ENCODE measurements at regions not wholly inside any gene's neighbourhood (a gene's known extent, or its start where the extent isn't known, plus 50 kb on each side); places are given as distances from the start of the nearest gene placed in this dataset.
"Not testable (repeated sequence)": the region's sequence is repeated elsewhere in the genome, so short reads cannot be mapped to it uniquely, and the experiment has no call there.

GRCh38 chr9:135173066-135173465, 85.6 kb downstream of the OLFM1 start:
- Histone ChIP-seq H3K4me1 (no peaks in the 10 kb centered on the region), H3K27me3 (peaks cover 0 to 51% of the 10 kb centered on the region in 2 donors), H3K27ac (no peak overlapping the region), H3K4me3 (no peak overlapping the region), H3K9me3 (no peaks in the 10 kb centered on the region), H3K36me3 (no peaks in the 10 kb centered on the region)
- DNase-seq (peak in 1 of 4 donors; percentile 62), ATAC-seq (no peak)
- intact Hi-C loops (cut with DNase I): no loop called here
- TF ChIP-seq CTCF (IDR thresholded peaks at IDR 0.05): no peak

GRCh38 chr9:135174248-135174647, 86.8 kb downstream of the OLFM1 start:
- peak in 1 of 4 donors; percentile 41 for DNase-seq
- H3K36me3 ChIP-seq: no peaks in the 10 kb centered on the region
- no peak for ATAC-seq
- H3K4me3 ChIP-seq: no peak overlapping the region
- TF ChIP-seq CTCF (IDR thresholded peaks at IDR 0.05): no peak
- H3K9me3 ChIP-seq: no peaks in the 10 kb centered on the region
- H3K27me3 ChIP-seq: peaks cover 0 to 41% of the 10 kb centered on the region in 2 donors
- intact Hi-C loops (cut with DNase I): no loop called here
- no peak overlapping the region for H3K27ac ChIP-seq
- no peaks in the 10 kb centered on the region for H3K4me1 ChIP-seq

- no peak for TF ChIP-seq CTCF (IDR thresholded peaks at IDR 0.05)
These were observed 87.5 kb downstream of the OLFM1 start for GRCh38 chr9:135174981-135175380.

GRCh38 chr9:135176284-135176683, 88.8 kb downstream of the OLFM1 start:
- ATAC-seq (no peak), DNase-seq (peak in 1 of 4 donors; percentile 65)
- Histone ChIP-seq H3K36me3 (no peaks in the 10 kb centered on the region), H3K27me3 (peaks cover 0 to 29% of the 10 kb centered on the region in 2 donors), H3K9me3 (no peaks in the 10 kb centered on the region), H3K4me1 (no peaks in the 10 kb centered on the region), H3K4me3 (no peak overlapping the region), H3K27ac (no peak overlapping the region)
- intact Hi-C loops (cut with DNase I): no loop called here
- TF ChIP-seq CTCF (IDR thresholded peaks at IDR 0.05): no peak

More at GRCh38 chr9:135174981-135175380, 87.5 kb downstream of the OLFM1 start:
- peaks cover 0 to 41% of the 10 kb centered on the region in 2 donors for H3K27me3 ChIP-seq
- no peaks in the 10 kb centered on the region for H3K4me1 ChIP-seq
- H3K4me3 ChIP-seq: no peak overlapping the region
- no peak for ATAC-seq
- no peak overlapping the region for H3K27ac ChIP-seq
- intact Hi-C loops (cut with DNase I): no loop called here
- DNase-seq: peak in 1 of 4 donors; percentile 54
- H3K9me3 ChIP-seq: no peaks in the 10 kb centered on the region
- H3K36me3 ChIP-seq: no peaks in the 10 kb centered on the region

- intact Hi-C loops (cut with DNase I); H3K27ac ChIP-seq; H3K4me3 ChIP-seq; ATAC-seq; H3K4me1 ChIP-seq; DNase-seq; H3K9me3 ChIP-seq; H3K36me3 ChIP-seq: not testable (repeated sequence)
- peaks cover 0 to 29% of the 10 kb centered on the region in 2 donors for H3K27me3 ChIP-seq
These were observed 90.1 kb downstream of the OLFM1 start for GRCh38 chr9:135177562-135177961.

- intact Hi-C loops (cut with DNase I): no loop called here
- H3K27ac ChIP-seq: no peak overlapping the region
- DNase-seq (peak in 1 of 4 donors; percentile 43), ATAC-seq (no peak)
- H3K9me3 ChIP-seq: no peaks in the 10 kb centered on the region
- no peaks in the 10 kb centered on the region for H3K4me1 ChIP-seq
- TF ChIP-seq CTCF (IDR thresholded peaks at IDR 0.05): no peak
- no peak overlapping the region for H3K4me3 ChIP-seq
- no peaks in the 10 kb centered on the region for H3K36me3 ChIP-seq
- H3K27me3 ChIP-seq: peaks cover 0 to 24% of the 10 kb centered on the region in 2 donors
These were observed 91.0 kb downstream of the OLFM1 start for GRCh38 chr9:135178498-135178897.
